Omental fat pad (tissue), 3 donors: ENCODE measurements at regions not wholly inside any gene's neighbourhood (a gene's known extent, or its start where the extent isn't known, plus 50 kb on each side); places are given as distances from the start of the nearest gene placed in this dataset.

Experiments used
- ATAC-seq: fragments of 150-250 bp; one replicate; pipeline ENCODE4 v1.9.1; 2016; ENCODE audit warnings: mild to moderate bottlenecking, moderate library complexity; ENCODE audit not compliant: low FRiP score
- DNase-seq: peaks from one replicate; pipeline ENCODE4 v3.0.0-alpha.2; 2019; ENCODE audit warnings: low spot score
- TF ChIP-seq, protein P1 (sequence below), 3 donors: fragments of 450-650 bp; IDR thresholded peaks; one replicate each; pipeline ENCODE4 v1.5.1; 2016 to 2017; ENCODE audit warnings: antibody characterized with exemption in 3 of 3, mild to moderate bottlenecking in 3 of 3, moderate library complexity in 2 of 3

DNA sequence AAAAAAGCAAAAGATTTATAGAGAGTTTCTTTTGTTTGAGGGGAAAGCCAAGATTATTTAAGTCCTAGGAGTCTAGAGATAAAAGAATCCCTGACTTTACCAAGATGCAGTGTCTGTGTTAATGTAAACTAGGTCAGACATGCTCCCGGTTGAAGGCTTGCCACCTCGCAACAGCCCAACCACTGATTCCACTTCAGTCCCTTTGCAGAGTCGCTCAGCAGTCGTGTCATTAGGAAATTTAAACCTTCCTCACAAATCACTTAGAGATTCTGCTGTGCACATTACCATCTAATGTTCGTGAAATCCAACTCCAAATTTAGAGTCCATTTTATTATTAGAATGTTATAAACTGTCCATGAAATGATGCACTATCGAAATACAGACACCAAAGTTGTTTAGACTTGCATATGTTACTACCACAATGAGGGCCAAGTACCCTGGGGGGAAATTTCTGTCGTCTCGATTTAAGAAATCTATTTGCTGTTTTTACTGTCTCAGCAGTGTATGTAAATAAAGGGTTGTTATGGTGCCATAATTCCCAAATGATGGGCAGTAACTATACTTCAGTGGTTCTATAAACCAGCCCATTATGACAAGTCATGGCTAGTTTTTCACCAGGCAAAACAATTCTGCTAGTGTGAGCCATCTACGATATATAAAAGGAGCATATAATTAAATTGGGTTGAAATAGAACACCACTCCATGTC is 101.4 kb upstream of the MTNR1B start:
- no peak for ATAC-seq
- TF ChIP-seq, protein P1, sequence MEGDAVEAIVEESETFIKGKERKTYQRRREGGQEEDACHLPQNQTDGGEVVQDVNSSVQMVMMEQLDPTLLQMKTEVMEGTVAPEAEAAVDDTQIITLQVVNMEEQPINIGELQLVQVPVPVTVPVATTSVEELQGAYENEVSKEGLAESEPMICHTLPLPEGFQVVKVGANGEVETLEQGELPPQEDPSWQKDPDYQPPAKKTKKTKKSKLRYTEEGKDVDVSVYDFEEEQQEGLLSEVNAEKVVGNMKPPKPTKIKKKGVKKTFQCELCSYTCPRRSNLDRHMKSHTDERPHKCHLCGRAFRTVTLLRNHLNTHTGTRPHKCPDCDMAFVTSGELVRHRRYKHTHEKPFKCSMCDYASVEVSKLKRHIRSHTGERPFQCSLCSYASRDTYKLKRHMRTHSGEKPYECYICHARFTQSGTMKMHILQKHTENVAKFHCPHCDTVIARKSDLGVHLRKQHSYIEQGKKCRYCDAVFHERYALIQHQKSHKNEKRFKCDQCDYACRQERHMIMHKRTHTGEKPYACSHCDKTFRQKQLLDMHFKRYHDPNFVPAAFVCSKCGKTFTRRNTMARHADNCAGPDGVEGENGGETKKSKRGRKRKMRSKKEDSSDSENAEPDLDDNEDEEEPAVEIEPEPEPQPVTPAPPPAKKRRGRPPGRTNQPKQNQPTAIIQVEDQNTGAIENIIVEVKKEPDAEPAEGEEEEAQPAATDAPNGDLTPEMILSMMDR (IDR thresholded peaks at IDR 0.05), result no peak
- no peak for DNase-seq

DNA sequence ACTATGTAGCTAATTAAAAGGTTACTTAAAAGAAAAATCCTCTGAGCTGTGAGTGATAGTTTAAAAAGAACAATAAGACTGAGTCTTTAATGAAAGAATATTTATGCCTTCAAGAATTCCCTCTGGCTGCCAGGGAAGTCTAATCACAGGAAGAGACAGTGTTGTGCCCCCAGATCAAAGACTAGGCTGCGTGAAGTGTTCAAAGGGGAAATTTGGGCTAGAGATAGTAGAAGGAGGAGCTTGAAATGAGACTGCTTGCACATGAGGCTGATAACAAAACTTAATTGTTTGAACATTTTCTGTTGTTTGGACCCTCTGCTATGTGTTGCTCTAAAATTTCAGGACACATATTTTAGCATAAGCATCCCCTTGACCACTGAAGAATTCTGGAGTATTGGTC is 99.7 kb upstream of the MTNR1B start:
- TF ChIP-seq, protein P1 (IDR thresholded peaks at IDR 0.05), result no peak
- no peak for ATAC-seq
- no peak for DNase-seq

DNA sequence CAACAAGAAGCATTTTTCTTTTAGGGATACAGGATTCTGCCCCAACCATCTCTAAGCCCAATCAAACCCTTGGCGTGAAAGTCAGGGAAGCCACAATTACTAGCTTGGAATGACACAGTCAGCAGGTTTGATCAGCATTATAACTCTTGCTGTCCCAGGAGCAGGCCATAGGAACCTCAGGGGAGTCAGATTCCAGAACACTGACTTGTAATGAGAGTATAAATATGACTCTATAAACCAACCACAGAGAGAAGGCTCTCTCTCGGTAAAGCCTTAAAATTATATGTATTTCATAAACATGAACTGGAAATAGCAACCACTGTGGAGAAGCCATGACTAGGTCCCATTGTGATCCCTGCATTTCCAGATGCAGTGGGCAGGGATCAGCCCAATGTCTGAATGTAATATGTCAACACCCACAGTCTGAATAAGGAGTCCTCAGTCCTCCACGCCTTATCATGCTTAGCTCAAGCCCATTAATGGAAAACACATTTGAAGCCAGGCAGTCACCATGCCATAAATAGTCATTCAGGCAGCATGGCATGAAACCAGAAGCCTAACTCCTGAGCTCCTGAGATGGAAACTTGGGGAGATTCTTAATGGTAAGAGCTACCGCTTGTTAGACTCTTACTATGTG is 99.1 kb upstream of the MTNR1B start:
- ATAC-seq, result no peak
- DNase-seq, result no peak
- TF ChIP-seq, protein P1 (IDR thresholded peaks at IDR 0.05), result no peak

DNA sequence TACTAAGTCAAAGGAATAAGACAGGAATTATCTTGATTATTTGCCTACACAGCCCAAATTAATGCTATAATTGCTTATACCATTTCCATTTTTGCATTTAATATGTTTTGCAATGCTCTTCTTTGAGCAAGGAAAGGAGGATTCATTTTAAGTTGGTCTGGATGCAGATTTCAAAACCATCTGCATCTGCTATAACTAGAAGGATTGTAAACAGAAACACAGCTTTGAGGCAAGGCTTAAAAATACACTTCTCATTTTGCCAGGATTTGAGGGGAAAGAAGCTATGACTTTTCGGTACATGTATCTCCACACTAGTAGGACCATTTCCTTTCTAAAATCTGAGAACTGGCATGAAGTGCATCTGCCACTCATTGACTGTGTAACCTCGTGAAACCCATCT is 95.9 kb upstream of the MTNR1B start:
- DNase-seq, result no peak
- TF ChIP-seq, protein P1 (IDR thresholded peaks at IDR 0.05), result no peak
- ATAC-seq, result no peak

DNA sequence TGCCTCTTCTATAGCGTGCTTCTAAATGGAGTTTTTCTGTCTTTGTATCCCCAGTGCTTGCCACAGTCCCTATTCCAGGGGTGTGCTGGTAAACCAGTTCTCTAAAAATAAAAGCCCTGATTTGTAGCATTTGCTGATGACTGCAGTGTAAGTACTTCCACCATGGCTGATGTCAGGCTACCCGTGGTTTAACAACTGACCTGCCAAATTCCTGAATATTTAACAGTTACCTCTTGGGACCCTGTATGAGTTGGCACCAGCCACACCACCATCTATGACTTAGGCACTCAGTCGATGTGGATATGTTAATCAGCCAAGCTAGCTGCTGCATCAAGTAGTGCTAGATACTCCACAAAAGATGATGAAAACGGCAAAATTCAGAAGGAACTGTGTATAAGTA is 94.0 kb upstream of the MTNR1B start:
- DNase-seq (no peak), ATAC-seq (no peak)
- TF ChIP-seq, protein P1 (IDR thresholded peaks at IDR 0.05), result no peak

DNA sequence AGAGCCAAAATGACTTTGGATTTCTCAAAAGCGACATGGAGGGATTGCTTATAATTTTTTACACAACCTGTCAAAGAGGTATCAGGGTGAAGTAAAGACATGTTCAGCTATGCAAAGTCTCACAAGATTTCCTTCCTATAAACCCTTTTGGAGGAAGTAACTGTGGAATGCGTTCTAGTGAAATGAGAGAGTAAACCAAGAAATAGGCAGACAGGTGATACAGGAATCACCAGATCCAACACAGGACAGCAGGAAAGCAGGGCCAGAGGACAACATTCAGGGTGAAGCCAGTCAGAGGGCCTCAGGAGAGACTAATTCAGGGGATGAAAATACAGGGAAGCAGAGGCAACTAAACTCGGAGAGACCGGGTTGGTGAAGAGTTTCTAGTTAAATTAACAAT is 90.4 kb upstream of the MTNR1B start:
- TF ChIP-seq, protein P1 (IDR thresholded peaks at IDR 0.05), result no peak
- ATAC-seq, result no peak
- DNase-seq, result no peak

DNA sequence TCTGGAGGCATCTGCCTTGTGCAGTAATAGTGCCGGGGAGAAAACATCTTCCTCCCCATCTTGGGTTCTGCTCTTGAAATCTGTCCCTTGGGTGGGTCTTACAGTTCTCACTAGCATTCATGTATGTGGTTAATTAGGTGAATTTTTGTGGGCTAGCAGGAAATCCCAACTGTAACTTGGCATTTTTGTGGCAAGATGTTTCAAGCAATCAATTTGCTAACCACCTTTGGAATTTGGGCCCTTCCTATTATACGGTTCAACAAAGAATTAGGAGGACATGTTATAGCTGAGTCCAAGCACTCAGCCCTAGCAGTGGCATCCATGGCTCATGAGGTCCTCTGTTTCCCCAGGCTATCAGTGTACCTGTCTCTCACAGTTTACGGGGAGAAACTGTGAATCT is 89.1 kb upstream of the MTNR1B start:
- DNase-seq (no peak), ATAC-seq (no peak)
- TF ChIP-seq, protein P1 (IDR thresholded peaks at IDR 0.05), result no peak
